Right lobe of liver (tissue), 4 donors: ENCODE measurements at regions not wholly inside any gene's neighbourhood (a gene's known extent, or its start where the extent isn't known, plus 50 kb on each side); places are given as distances from the start of the nearest gene placed in this dataset.

Experiments used
- POLR2A ChIP-seq: fragments of 450-650 bp; IDR thresholded peaks from one replicate; pipeline ENCODE4 v1.6.1; 2017; ENCODE audit warnings: antibody characterized with exemption, mild to moderate bottlenecking
- TF ChIP-seq, protein P1 (sequence below), 4 donors: fragments of 200-600 bp in 3 of 4; fragments of 450-650 bp in 1 of 4; IDR thresholded peaks; one replicate each; pipeline versions ENCODE4 v1.5.1 to v1.8.0; 2016 to 2022; ENCODE audit warnings: antibody characterized with exemption in 4 of 4, mild to moderate bottlenecking in 2 of 4
- donor health status: DM: no; HTN: no; CAD: no.
- donor health status: DM: no; HTN: no; CAD: no.
- donor health status: DM: no; HTN: yes; CAD: no.

GRCh38 chr13:83709426-83710132 is 172.7 kb downstream of the SLITRK1 start:
- TF ChIP-seq POLR2A = no peak
- TF ChIP-seq, protein P1, sequence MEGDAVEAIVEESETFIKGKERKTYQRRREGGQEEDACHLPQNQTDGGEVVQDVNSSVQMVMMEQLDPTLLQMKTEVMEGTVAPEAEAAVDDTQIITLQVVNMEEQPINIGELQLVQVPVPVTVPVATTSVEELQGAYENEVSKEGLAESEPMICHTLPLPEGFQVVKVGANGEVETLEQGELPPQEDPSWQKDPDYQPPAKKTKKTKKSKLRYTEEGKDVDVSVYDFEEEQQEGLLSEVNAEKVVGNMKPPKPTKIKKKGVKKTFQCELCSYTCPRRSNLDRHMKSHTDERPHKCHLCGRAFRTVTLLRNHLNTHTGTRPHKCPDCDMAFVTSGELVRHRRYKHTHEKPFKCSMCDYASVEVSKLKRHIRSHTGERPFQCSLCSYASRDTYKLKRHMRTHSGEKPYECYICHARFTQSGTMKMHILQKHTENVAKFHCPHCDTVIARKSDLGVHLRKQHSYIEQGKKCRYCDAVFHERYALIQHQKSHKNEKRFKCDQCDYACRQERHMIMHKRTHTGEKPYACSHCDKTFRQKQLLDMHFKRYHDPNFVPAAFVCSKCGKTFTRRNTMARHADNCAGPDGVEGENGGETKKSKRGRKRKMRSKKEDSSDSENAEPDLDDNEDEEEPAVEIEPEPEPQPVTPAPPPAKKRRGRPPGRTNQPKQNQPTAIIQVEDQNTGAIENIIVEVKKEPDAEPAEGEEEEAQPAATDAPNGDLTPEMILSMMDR (IDR thresholded peaks at IDR 0.05) = no peak
